Kidney (tissue), 13 donors: ENCODE measurements at regions not wholly inside any gene's neighbourhood (a gene's known extent, or its start where the extent isn't known, plus 50 kb on each side); places are given as distances from the start of the nearest gene placed in this dataset.
"Not testable (repeated sequence)": the region's sequence is repeated elsewhere in the genome, so short reads cannot be mapped to it uniquely, and the experiment has no call there.

Experiments used
- DNase-seq, 5 donors: peaks; one replicate each; pipeline ENCODE4 v3.0.0-alpha.2; 2013 to 2020
- FAIRE-seq: peaks from 2 replicates; lab custom pipeline; 2012; peaks lifted over from hg19 to GRCh38; lab: Jason Lieb, UNC
- H3K27ac ChIP-seq, 2 donors: one replicate each; pipeline ENCODE4 v1.7.0; 2013; ENCODE audit warnings: low read depth in 2 of 2, low read length in 2 of 2, inconsistent platforms in 1 of 2
- H3K27me3 ChIP-seq: one replicate; pipeline ENCODE4 v1.7.1; 2013; ENCODE audit warnings: low read length, inconsistent platforms; ENCODE audit not compliant: control insufficient read depth, insufficient read depth
- H3K36me3 ChIP-seq, 3 donors: one replicate each; pipeline versions ENCODE4 v1.7.0 to v1.7.1; 2013; ENCODE audit warnings: low read length in 3 of 3, control low read depth in 1 of 3, inconsistent platforms in 1 of 3; ENCODE audit not compliant: insufficient read depth in 3 of 3, control insufficient read depth in 2 of 3
- H3K4me1 ChIP-seq, 3 donors: one replicate each; pipeline versions ENCODE4 v1.7.0 to v1.7.1; 2013; ENCODE audit warnings: low read length in 3 of 3, inconsistent platforms in 1 of 3, low read depth in 1 of 3; ENCODE audit not compliant: control insufficient read depth in 2 of 3, insufficient read depth in 2 of 3
- H3K4me3 ChIP-seq, 3 donors: one replicate each; pipeline versions ENCODE4 v1.7.0 to v1.8.1; 2013; ENCODE audit warnings: low read length in 3 of 3, control low read depth in 1 of 3, inconsistent platforms in 1 of 3
- H3K9ac ChIP-seq, 3 donors: one replicate each; pipeline versions ENCODE4 v1.7.0 to v1.7.1; 2013; ENCODE audit warnings: low read length in 3 of 3, control low read depth in 1 of 3, inconsistent platforms in 1 of 3
- H3K9me3 ChIP-seq, 3 donors: one replicate each; pipeline versions ENCODE4 v1.7.0 to v1.7.1; 2013; ENCODE audit warnings: low read length in 3 of 3, control low read depth in 1 of 3, inconsistent platforms in 1 of 3; ENCODE audit not compliant: control insufficient read depth in 2 of 3, insufficient read depth in 1 of 3
- intact Hi-C: fragments of 100-400 bp; cut with DNase I; formaldehyde crosslinking; loops from one replicate; pipeline ENCODE4 v1.11.1; 2022
- TF ChIP-seq, protein P1 (sequence below): IDR thresholded peaks from 3 replicates; pipeline ENCODE4 v1.5.1; 2012; ENCODE audit warnings: mild to moderate bottlenecking, moderate library complexity, borderline replicate concordance; ENCODE audit not compliant: insufficient read depth; ENCODE audit errors: extremely low read depth
- donor health status: control.
- donor health status: control.
- donor health status: control.
- donor health status: control.
- donor health status: control.
- donor health status: DM: yes; HTN: yes; CAD: no.
- donor health status: Normal renal cell carcinoma (clear cell type).

DNA sequence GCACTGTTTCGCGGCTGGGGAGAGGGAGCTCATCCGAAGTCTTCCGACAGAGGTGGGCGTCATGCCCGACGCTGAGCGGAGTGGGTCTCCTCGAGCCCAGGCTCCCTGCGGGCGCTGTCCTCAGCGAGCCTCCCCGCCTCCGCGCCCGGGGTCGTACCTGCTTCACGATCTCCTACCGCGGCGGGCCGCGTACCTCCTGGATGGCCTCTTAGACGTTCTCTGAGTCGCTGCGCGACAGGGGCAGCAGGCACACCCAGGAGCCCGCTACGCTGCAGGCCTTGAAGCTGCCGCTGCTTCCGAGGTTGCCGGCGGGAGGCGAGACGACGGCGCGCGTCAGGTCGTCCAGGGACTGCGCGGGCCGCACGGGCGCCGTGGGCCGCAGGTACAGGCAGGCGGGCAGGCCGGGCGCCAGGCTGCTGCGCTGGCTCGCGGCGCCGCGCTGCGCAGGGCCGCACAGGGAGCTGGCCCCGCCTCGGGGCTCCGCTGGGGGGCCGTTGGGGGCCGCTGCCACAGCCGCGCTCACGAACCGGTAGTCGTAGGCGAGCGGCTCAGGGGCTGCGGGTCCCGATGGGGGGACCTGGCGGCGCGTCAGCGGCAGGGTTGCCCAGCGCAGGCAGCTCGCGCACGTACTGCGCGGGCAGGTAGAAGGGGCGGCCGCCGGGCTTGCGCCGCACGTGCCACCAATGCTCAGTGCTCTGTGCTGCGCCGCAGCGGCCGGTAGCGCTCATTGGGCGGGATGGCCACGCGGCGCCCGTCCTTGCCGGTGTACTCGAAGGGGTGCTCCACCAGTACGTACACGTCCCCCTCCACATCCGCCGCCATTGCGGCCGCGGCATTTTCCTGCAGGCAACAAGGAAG, 116.4 kb upstream of the SMURF2 start:
- TF ChIP-seq, protein P1, sequence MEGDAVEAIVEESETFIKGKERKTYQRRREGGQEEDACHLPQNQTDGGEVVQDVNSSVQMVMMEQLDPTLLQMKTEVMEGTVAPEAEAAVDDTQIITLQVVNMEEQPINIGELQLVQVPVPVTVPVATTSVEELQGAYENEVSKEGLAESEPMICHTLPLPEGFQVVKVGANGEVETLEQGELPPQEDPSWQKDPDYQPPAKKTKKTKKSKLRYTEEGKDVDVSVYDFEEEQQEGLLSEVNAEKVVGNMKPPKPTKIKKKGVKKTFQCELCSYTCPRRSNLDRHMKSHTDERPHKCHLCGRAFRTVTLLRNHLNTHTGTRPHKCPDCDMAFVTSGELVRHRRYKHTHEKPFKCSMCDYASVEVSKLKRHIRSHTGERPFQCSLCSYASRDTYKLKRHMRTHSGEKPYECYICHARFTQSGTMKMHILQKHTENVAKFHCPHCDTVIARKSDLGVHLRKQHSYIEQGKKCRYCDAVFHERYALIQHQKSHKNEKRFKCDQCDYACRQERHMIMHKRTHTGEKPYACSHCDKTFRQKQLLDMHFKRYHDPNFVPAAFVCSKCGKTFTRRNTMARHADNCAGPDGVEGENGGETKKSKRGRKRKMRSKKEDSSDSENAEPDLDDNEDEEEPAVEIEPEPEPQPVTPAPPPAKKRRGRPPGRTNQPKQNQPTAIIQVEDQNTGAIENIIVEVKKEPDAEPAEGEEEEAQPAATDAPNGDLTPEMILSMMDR = no peak
- no peaks in the 10 kb centered on the region for H3K36me3 ChIP-seq
- no peaks in the 10 kb centered on the region for H3K9me3 ChIP-seq
- intact Hi-C loops = no loop called here
- H3K4me3 ChIP-seq = peak overlapping the region in 1 of 3 donors; percentile 39
- peaks cover 0 to 29% (median 0%) of the 10 kb centered on the region in 3 donors for H3K4me1 ChIP-seq
- H3K9ac ChIP-seq = no peak overlapping the region
- peak; percentile 35 to 87 (median 46) for DNase-seq
- peaks cover 9% of the 10 kb centered on the region for H3K27me3 ChIP-seq
- no peak overlapping the region for H3K27ac ChIP-seq
- FAIRE-seq = no peak

DNA sequence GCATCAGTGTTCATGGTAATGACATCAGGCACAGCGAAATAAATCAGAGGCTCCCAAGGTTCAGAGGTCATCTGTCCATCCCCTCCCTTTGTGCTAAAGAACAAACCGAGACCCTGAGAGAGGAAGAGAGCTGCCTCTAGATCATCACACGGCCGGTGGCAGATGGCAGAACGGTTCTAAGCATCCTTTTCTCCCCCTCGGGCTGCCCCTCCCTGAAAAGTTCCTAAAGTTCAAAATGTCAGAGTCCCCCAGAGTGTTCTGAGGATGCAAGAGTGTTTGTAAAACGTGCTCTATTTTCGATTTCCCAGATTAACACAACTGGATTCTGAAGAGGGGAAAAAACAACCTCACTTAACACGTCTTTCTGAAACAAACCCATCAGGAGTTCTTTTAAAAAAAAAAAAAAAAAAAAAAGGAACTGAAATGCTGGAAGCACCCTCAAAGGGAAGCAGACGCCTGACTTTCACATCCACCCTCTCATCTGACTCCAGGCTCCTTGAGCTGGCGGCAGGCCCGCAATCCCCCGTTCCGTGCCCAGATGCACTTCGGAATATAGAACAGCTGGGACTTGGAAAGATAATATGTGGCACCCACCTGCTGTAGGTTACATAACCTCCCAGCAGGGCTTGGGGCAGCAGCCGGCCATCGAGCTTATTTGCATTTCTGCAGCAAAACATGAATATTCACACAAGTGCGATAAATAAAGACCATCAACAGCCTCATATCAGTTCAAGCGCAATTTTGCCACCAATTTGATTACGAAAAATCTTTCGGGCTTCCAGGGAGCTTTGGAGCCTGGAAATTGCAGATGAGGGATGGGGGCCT, 115.5 kb upstream of the SMURF2 start:
- Histone ChIP-seq H3K36me3 (no peaks in the 10 kb centered on the region), H3K4me3 (peak overlapping the region in 1 of 3 donors; percentile 39), H3K27me3 (peaks cover 9% of the 10 kb centered on the region), H3K27ac (no peak overlapping the region), H3K4me1 (peaks cover 0 to 29% (median 0%) of the 10 kb centered on the region in 3 donors), H3K9ac (no peak overlapping the region), H3K9me3 (no peaks in the 10 kb centered on the region)
- DNase-seq (peak in 4 of 5 donors; percentile 33 to 70 (median 50)), FAIRE-seq (no peak)
- intact Hi-C loops = no loop called here
- TF ChIP-seq, protein P1 = no peak

DNA sequence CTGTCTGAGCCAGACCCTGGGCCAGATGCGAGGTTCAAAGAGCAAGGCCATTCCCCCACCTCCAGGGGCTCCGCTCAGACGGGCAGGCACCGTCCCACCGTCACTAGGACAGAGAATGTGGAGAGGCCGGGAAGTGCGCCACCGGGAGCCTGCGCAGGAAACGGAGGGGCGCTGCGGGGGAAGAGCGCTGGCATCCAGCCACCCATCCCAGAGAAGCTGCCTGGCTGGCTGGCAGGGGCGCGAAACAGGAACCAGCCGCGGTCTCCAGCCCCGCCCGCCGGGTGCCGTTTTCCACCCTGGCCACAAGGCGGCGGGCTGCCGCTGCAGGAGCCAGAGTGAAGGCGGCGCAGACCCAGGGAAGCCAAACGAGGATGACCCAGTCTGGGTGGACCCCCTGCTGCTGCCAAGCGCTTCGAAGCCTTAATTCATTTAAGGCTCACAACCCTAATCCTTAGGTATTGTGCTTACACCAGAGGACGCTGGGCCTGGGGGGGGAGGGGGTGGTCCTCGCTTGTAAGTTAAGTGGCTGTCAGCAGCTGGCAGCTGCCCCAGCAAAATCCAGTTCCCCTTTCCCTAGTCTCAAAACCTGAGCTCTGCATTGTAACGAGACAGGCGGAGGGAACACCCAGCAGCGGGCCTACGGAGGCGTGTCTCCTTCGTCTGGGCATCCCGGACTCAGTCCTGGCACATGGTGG, 114.8 kb upstream of the SMURF2 start:
- H3K27ac ChIP-seq, H3K27me3 ChIP-seq, H3K36me3 ChIP-seq, H3K9ac ChIP-seq, H3K9me3 ChIP-seq, FAIRE-seq, intact Hi-C loops: not testable (repeated sequence)
- TF ChIP-seq, protein P1 = peak; percentile 89
- H3K4me1 ChIP-seq = peaks cover 0 to 25% (median 0%) of the 10 kb centered on the region in 3 donors
- DNase-seq = peak; percentile 89 to 93 (median 93)
- peak overlapping the region in 1 of 3 donors; percentile 6 for H3K4me3 ChIP-seq
